AG04449 (cell line): ENCODE measurements at regions not wholly inside any gene's neighbourhood (a gene's known extent, or its start where the extent isn't known, plus 50 kb on each side); places are given as distances from the start of the nearest gene placed in this dataset.

ENCODE experiments used
- CTCF ChIA-PET: fragments of 350-600 bp; formaldehyde crosslinking; extraction: SDS; loops from one replicate; lab custom pipeline; 2021; ENCODE audit warnings: antibody characterized with exemption; lab: Yijun Ruan, JAX
- POLR2A ChIA-PET: fragments of 400-600, 350-600 bp; formaldehyde crosslinking; extraction: SDS; loops from one replicate; lab custom pipeline; 2020; ENCODE audit warnings: antibody characterized with exemption, inconsistent platforms; lab: Yijun Ruan, JAX
- DNase-seq: peaks from one replicate; pipeline ENCODE4 v3.0.0-alpha.2; 2010; ENCODE audit warnings: low read depth, low spot score
- H3K4me3 ChIP-seq: 2 replicates; pipeline ENCODE4 v1.5.1; 2011; ENCODE audit warnings: low read depth, mild to moderate bottlenecking, control low read depth, low read length
- CTCF ChIP-seq: IDR thresholded peaks from one replicate; pipeline ENCODE4 v1.5.1; 2011; ENCODE audit warnings: mild to moderate bottlenecking, moderate library complexity, low read length, control low read depth, inconsistent platforms; ENCODE audit not compliant: insufficient read depth; ENCODE audit errors: missing control alignments

DNA sequence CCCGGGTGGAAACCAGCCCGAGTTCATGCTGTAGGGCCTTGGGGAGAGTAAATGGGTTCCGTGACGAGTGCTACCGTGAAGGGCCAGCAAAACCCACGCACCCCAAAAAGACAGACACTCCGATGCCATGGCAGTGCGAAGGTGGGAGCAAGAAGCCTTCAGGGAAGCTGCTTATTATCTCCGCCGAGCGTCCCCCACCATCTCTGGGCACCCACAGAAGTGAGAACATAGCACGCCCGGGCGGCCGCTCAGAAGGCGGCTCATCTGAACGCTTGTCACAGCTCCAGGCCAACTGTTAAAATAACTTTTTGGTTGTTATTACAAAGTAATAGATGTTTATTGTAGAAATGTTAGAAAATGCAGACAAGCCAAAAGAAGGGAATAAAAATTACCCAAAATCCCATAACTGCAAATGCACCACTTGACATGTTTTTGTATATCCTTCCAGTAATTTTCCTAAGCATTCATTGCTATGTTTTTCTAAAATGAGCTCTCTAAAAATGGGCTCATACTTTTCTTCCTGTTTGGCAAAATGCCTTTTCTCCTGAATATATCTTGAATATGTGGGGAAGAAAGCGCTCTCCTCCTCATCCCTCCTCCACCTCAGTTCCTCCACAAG lies 234.9 kb downstream of the NPHP4 start:
- POLR2A ChIA-PET = no interaction called here
- H3K4me3 ChIP-seq = no peak overlapping the region
- no peak for TF ChIP-seq CTCF

GRCh38 chr1:5756434-5757186 lies 235.6 kb downstream of the NPHP4 start:
- ChIA-PET CTCF (no interaction called here), POLR2A (no interaction called here)
- TF ChIP-seq CTCF = no peak

More for the DNA sequence above, 234.9 kb downstream of the NPHP4 start:
- no peak for DNase-seq
- CTCF ChIA-PET = no interaction called here

GRCh38 chr1:5755552-5756125 lies 236.6 kb downstream of the NPHP4 start:
- CTCF ChIA-PET = no interaction called here
- DNase-seq = no peak
- no peak overlapping the region for H3K4me3 ChIP-seq
- no peak for TF ChIP-seq CTCF
- POLR2A ChIA-PET = no interaction called here

More at GRCh38 chr1:5756434-5757186, 235.6 kb downstream of the NPHP4 start:
- H3K4me3 ChIP-seq = no peak overlapping the region
- DNase-seq = no peak

DNA sequence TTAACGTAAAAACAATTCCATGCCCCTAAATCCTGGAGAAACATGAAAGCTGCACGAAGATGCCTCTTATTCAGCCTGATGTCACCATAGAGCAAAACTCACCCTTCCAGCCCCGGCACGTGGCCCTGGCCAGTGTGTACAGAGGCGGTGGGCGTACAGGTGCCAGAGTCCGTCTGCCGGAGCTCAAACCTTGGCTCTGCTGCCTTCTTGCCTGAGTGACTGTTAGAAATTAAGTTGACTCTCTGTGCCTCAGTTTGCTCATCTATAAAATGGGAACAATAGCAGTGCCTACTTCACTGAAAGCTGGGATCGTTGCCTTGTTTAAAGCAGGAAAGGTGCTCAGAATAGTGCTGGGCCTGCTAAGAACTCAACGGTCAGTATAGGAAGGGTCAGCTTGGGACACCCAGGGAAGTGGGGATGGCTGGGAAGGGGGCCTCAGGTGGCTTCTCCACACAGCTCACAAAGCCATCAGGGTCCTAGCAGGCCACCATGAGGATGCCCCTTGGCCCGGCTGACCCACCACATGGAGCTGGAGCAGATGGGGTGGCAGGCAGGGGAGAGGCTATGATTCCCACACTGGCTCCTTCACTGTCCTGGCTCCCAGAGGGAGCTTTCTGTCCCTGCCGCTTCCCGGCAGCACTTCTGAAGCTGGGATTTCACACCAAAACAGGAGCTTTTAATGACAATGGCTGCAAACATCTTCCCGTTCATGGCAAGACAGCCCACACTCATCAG lies 237.2 kb downstream of the NPHP4 start:
- POLR2A ChIA-PET = no interaction called here

DNA sequence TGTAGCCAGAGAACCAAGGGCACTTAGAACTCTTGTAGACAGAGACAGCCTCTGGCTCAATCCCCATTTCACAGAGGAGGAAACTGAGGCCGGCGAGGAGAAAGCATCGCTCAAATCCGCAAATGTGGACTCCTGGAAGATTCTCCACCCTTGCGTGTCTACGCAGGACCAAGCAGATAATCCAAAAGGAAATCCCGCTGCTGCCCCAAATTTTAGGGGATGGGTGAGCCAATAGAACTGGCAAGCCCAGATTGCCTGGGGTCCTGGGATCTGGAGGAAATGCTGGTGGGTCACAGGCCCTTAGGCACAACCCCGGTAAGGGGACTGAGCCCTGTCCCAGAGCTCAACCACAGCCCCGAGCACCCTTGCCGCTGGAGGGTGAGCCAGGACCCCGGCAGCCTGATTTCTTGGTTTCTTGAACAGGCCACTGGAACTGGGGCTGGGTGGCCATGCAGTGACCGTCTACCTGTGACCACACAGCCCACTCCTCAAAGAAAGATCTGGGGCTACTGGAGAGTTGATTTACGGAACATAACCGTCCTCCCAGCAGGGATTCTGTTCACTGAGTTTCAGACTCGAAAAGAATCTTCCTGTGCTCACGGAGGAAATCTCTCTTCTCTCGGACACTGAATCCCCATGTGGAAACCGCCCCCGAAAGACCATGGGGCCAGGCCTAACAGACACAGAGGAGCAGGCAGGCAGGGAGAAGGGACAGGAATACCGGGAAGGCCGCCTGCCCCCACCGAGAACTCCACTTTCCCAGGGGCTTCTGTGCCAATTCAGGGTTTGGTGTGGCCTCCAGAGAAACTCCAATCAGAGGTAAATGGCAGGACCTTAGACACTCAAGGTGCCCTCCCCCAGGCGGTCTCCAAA lies 238.4 kb downstream of the NPHP4 start:
- ChIA-PET POLR2A (no interaction called here), CTCF (no interaction called here)
- no peak overlapping the region for H3K4me3 ChIP-seq
- no peak for DNase-seq
- TF ChIP-seq CTCF = no peak

More for the DNA sequence above, 237.2 kb downstream of the NPHP4 start:
- no peak overlapping the region for H3K4me3 ChIP-seq
- no peak for DNase-seq
- no peak for TF ChIP-seq CTCF
- CTCF ChIA-PET = no interaction called here
